GM23248 (cell line): ENCODE measurements at regions not wholly inside any gene's neighbourhood (a gene's known extent, or its start where the extent isn't known, plus 50 kb on each side); places are given as distances from the start of the nearest gene placed in this dataset.
A peak's percentile ranks its signal among the peaks of the same experiment; 100 is the strongest.

ENCODE experiments used
- DNase-seq: peaks from one replicate; pipeline ENCODE4 v3.0.0-alpha.2; 2015
- H2AFZ ChIP-seq: fragments of 200-600 bp; sonication (generic); 2 replicates; pipeline ENCODE4 v1.6.1; 2016; ENCODE audit warnings: antibody characterized with exemption
- H3F3A ChIP-seq: fragments of 200-600 bp; sonication (generic); 2 replicates; pipeline ENCODE4 v1.6.1; 2016; ENCODE audit warnings: mild to moderate bottlenecking, antibody characterized with exemption, mixed run types; ENCODE audit not compliant: insufficient read depth
- H3K27ac ChIP-seq: fragments of 200-600 bp; sonication (generic); 2 replicates; pipeline ENCODE4 v1.5.1; 2016; ENCODE audit warnings: mild to moderate bottlenecking
- H3K27me3 ChIP-seq: fragments of 200-600 bp; sonication (generic); replicated peaks from 2 replicates; pipeline ENCODE4 v1.6.1; 2016; ENCODE audit warnings: mild to moderate bottlenecking; ENCODE audit not compliant: insufficient read depth
- H3K36me3 ChIP-seq: fragments of 200-600 bp; sonication (generic); 2 replicates; pipeline ENCODE4 v1.6.1; 2016; ENCODE audit warnings: low read depth, mild to moderate bottlenecking
- H3K4me1 ChIP-seq: fragments of 200-600 bp; sonication (generic); 2 replicates; pipeline ENCODE4 v1.6.1; 2016; ENCODE audit warnings: mild to moderate bottlenecking; ENCODE audit not compliant: insufficient read depth
- H3K4me2 ChIP-seq: fragments of 200-600 bp; sonication (generic); one replicate; pipeline ENCODE4 v1.6.1; 2016; ENCODE audit warnings: mild to moderate bottlenecking; ENCODE audit not compliant: unreplicated experiment
- H3K4me3 ChIP-seq: fragments of 200-600 bp; sonication (generic); 2 replicates; pipeline ENCODE4 v1.5.1; 2016; ENCODE audit warnings: mild to moderate bottlenecking
- H3K79me2 ChIP-seq: fragments of 200-600 bp; sonication (generic); 2 replicates; pipeline ENCODE4 v1.6.1; 2016; ENCODE audit warnings: mild to moderate bottlenecking; ENCODE audit not compliant: insufficient read depth
- H3K9ac ChIP-seq: fragments of 200-600 bp; sonication (generic); 2 replicates; pipeline ENCODE4 v1.6.1; 2016; ENCODE audit warnings: mild to moderate bottlenecking
- H3K9me2 ChIP-seq: fragments of 200-600 bp; sonication (generic); 2 replicates; pipeline ENCODE4 v1.6.1; 2016; ENCODE audit warnings: mixed run types, mild to moderate bottlenecking, moderate library complexity; ENCODE audit not compliant: insufficient read depth
- H3K9me3 ChIP-seq: fragments of 200-600 bp; sonication (generic); one replicate; pipeline ENCODE4 v1.6.1; 2017; ENCODE audit warnings: low read depth
- H4K20me1 ChIP-seq: fragments of 200-600 bp; sonication (generic); 2 replicates; pipeline ENCODE4 v1.6.0; 2016; ENCODE audit not compliant: insufficient read depth
- EZH2 ChIP-seq: fragments of 200-600 bp; sonication (generic); IDR thresholded peaks from 2 replicates; pipeline ENCODE4 v1.6.1; 2018; ENCODE audit warnings: antibody characterized with exemption, mild to moderate bottlenecking; ENCODE audit not compliant: insufficient read depth, poor library complexity, severe bottlenecking
- EZH2phosphoT487 ChIP-seq: fragments of 200-600 bp; sonication (generic); IDR thresholded peaks from 2 replicates; pipeline ENCODE4 v1.6.1; 2018; ENCODE audit warnings: antibody characterized with exemption, moderate library complexity, mild to moderate bottlenecking, low read depth; ENCODE audit not compliant: insufficient read depth
- WGBS, 2 experiments: methylation state at CpG; one replicate each; pipeline ENCODE4 v1.1.6; 2015 to 2017; ENCODE audit warnings: low lambda C conversion rate in 2 of 2, low coverage in 1 of 2; ENCODE audit errors: missing lambda C conversion rate in 2 of 2; 5-methylcytosine and 5-hydroxymethylcytosine counted together
- in situ Hi-C: fragments of 300-500 bp; cut with MboI; formaldehyde crosslinking; loops from 2 replicates; pipeline ENCODE4 v1.15.0; 2020

DNA sequence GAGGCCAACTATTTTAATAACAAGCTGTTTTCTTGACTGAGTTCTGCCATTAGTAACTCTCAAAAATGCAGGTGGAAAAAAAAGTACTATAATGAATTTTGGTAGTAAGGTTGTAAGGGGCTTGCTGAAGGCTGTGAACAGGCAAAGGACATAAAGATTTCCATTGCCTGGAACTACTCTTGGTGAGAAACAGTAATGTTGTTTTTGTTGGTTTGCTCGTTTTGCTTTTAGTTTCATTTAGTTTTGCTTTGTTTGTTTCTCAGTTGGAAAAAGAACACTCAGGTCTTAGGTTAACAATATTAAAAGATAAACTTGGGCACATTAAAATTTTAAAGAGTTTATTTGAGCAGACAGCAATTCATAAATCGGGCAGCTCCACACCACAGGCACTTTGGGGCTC is 824.5 kb upstream of the HTR2C start:
- Histone ChIP-seq H3K9me2 (no peaks in the 10 kb centered on the region), H4K20me1 (no peaks in the 10 kb centered on the region), H3K4me3 (no peak overlapping the region), H2AFZ (no peak overlapping the region), H3F3A (no peaks in the 10 kb centered on the region), H3K79me2 (no peaks in the 10 kb centered on the region), H3K4me1 (no peaks in the 10 kb centered on the region), H3K9me3 (no peaks in the 10 kb centered on the region), H3K9ac (no peak overlapping the region), H3K4me2 (no peak overlapping the region), H3K36me3 (no peaks in the 10 kb centered on the region), H3K27ac (no peak overlapping the region), H3K27me3 (no peaks in the 10 kb centered on the region)
- 4% methylated on average over 2 of the region's 2 CpGs for WGBS, 2 experiments
- DNase-seq, result no peak
- in situ Hi-C loops, result no loop called here
- TF ChIP-seq EZH2 (no peak), EZH2phosphoT487 (no peak)

GRCh38 chrX:113747274-113747973 is 836.5 kb upstream of the HTR2C start:
- H3K27me3 ChIP-seq, result no peaks in the 10 kb centered on the region
- no peaks in the 10 kb centered on the region for H3K36me3 ChIP-seq
- H3K79me2 ChIP-seq, result no peaks in the 10 kb centered on the region
- H3K27ac ChIP-seq, result no peak overlapping the region
- H3K4me1 ChIP-seq, result no peaks in the 10 kb centered on the region
- in situ Hi-C loops, result no loop called here
- H3K4me3 ChIP-seq, result no peak overlapping the region
- H3K9me3 ChIP-seq, result no peaks in the 10 kb centered on the region
- TF ChIP-seq EZH2, result no peak
- TF ChIP-seq EZH2phosphoT487, result no peak
- H2AFZ ChIP-seq, result no peak overlapping the region
- no peaks in the 10 kb centered on the region for H4K20me1 ChIP-seq
- no peak for DNase-seq
- H3K4me2 ChIP-seq, result no peak overlapping the region
- no peaks in the 10 kb centered on the region for H3F3A ChIP-seq
- H3K9ac ChIP-seq, result no peak overlapping the region
- H3K9me2 ChIP-seq, result no peaks in the 10 kb centered on the region
- WGBS, 2 experiments, result 54 to 55% methylated on average over 1 of the region's 1 CpG

DNA sequence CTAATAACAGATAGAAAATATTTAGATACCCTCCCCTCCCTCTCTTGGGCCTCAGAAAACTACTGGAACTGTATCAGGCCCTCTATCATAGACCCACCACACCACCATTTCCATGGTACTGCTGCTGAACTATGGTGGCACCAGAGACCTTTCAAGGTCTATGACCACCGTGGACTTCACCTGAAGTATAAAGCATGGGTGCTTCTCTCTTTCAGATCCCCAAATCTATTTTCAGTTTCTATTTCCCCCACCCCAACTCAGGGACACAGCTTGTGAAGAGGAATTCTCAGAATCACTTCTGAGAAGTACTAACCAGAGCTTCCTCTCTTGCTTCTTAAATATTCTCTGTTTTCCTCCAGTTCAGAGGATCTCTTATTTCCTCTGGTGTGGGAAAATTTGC is 840.8 kb upstream of the HTR2C start:
- no peak for DNase-seq
- no peaks in the 10 kb centered on the region for H3K36me3 ChIP-seq
- H3K4me3 ChIP-seq, result no peak overlapping the region
- H3K4me2 ChIP-seq, result no peak overlapping the region
- in situ Hi-C loops, result no loop called here
- 43 to 75% methylated on average over 1 of the region's 1 CpG for WGBS, 2 experiments
- H2AFZ ChIP-seq, result no peak overlapping the region
- no peak overlapping the region for H3K27ac ChIP-seq
- no peak for TF ChIP-seq EZH2phosphoT487
- TF ChIP-seq EZH2, result no peak
- no peaks in the 10 kb centered on the region for H3K9me3 ChIP-seq
- H3K79me2 ChIP-seq, result no peaks in the 10 kb centered on the region
- no peaks in the 10 kb centered on the region for H3K4me1 ChIP-seq
- H3K9me2 ChIP-seq, result no peaks in the 10 kb centered on the region
- H4K20me1 ChIP-seq, result no peaks in the 10 kb centered on the region
- H3F3A ChIP-seq, result no peaks in the 10 kb centered on the region
- no peak overlapping the region for H3K9ac ChIP-seq
- no peaks in the 10 kb centered on the region for H3K27me3 ChIP-seq

GRCh38 chrX:113741744-113742143 is 842.1 kb upstream of the HTR2C start:
- Histone ChIP-seq H3K79me2 (no peaks in the 10 kb centered on the region), H3K36me3 (no peaks in the 10 kb centered on the region), H3K4me3 (no peak overlapping the region), H3K4me1 (no peaks in the 10 kb centered on the region), H3K4me2 (no peak overlapping the region), H3K27ac (no peak overlapping the region), H3K9me2 (no peaks in the 10 kb centered on the region), H3K9ac (no peak overlapping the region), H3K9me3 (no peaks in the 10 kb centered on the region), H3K27me3 (no peaks in the 10 kb centered on the region), H4K20me1 (no peaks in the 10 kb centered on the region), H3F3A (no peaks in the 10 kb centered on the region), H2AFZ (no peak overlapping the region)
- in situ Hi-C loops, result no loop called here
- TF ChIP-seq EZH2phosphoT487, result no peak
- no peak for TF ChIP-seq EZH2
- peak; percentile 60 for DNase-seq
- WGBS, 2 experiments, result 0 to 3% methylated on average over 2 of the region's 2 CpGs
